ENCODE measurements at regions not wholly inside any gene's neighbourhood (a gene's known extent, or its start where the extent isn't known, plus 50 kb on each side); places are given as distances from the start of the nearest gene placed in this dataset.

DNA sequence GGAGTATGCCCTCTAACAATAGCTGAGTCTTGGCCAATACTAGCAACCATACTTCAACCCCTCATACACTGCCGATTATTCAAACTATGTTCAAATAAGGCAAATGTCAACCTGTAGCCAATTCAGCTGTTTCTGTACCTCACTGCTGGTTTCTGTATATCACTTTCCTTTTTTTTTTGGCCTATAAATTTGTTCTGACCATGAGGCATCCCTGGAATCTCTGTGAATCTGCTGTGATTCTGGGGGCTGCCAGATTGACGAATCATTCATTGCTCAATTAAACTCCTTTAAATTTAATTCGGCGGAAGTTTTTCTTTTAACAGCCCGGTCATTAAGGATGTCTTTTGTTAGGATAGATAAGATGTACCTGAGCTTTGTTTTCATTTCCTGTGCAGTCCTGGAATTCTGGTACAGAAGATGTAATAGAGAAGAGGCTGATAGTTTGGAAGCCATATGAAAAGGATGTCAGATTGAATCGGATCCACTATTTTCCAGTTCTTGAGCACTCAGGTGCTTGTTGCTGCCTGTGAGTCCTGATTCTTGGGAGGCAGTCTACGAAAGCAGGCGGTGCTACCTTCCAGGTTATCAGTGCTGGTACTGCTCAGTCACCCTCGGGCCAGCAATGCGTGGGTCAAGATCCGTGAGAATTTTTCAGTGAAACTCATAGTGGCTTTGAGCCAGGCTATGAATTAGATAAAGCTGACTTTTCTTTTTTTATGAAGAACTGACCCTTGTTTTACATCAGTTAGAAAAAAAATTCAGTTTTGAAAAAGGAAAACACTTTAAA is 106.2 kb upstream of the TUT7 start:
- intact Hi-C loops (cut with micrococcal nuclease; ENCODE audit: unreplicated experiment): no loop called here
- Histone ChIP-seq H3K27me3 (ENCODE audit: insufficient read depth, low read depth) (no peaks in the 10 kb centered on the region), H3K36me3 (ENCODE audit: low read depth) (no peaks in the 10 kb centered on the region), H3K4me3 (no peak overlapping the region), H2AFZ (no peak overlapping the region), H3K9me3 (ENCODE audit: insufficient read depth, low read depth) (no peaks in the 10 kb centered on the region), H3K4me2 (no peak overlapping the region), H3K9me2 (ENCODE audit: insufficient read depth) (no peaks in the 10 kb centered on the region), H3K79me2 (ENCODE audit: low read depth) (no peaks in the 10 kb centered on the region), H3F3A (ENCODE audit: insufficient read depth, low read depth) (no peaks in the 10 kb centered on the region; the same call in 1 of the 2 replicates), H3K4me1 (replicated peaks; ENCODE audit: insufficient read depth) (peaks cover 11% of the 10 kb centered on the region), H3K27ac (no peak overlapping the region), H4K20me1 (ENCODE audit: insufficient read depth) (no peaks in the 10 kb centered on the region)
- ChIA-PET POLR2A (ENCODE audit: unreplicated experiment) (no interaction called here), CTCF (no interaction called here)
- no peak for TF ChIP-seq EZH2 (IDR thresholded peaks at IDR 0.05; ENCODE audit: low read depth)
- TF ChIP-seq, protein P1, sequence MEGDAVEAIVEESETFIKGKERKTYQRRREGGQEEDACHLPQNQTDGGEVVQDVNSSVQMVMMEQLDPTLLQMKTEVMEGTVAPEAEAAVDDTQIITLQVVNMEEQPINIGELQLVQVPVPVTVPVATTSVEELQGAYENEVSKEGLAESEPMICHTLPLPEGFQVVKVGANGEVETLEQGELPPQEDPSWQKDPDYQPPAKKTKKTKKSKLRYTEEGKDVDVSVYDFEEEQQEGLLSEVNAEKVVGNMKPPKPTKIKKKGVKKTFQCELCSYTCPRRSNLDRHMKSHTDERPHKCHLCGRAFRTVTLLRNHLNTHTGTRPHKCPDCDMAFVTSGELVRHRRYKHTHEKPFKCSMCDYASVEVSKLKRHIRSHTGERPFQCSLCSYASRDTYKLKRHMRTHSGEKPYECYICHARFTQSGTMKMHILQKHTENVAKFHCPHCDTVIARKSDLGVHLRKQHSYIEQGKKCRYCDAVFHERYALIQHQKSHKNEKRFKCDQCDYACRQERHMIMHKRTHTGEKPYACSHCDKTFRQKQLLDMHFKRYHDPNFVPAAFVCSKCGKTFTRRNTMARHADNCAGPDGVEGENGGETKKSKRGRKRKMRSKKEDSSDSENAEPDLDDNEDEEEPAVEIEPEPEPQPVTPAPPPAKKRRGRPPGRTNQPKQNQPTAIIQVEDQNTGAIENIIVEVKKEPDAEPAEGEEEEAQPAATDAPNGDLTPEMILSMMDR (conservative IDR thresholded peaks at IDR 0.05): no peak
- no TSS peak for BruUV-seq (replicated peaks)
- DNase-seq: no peak

DNA sequence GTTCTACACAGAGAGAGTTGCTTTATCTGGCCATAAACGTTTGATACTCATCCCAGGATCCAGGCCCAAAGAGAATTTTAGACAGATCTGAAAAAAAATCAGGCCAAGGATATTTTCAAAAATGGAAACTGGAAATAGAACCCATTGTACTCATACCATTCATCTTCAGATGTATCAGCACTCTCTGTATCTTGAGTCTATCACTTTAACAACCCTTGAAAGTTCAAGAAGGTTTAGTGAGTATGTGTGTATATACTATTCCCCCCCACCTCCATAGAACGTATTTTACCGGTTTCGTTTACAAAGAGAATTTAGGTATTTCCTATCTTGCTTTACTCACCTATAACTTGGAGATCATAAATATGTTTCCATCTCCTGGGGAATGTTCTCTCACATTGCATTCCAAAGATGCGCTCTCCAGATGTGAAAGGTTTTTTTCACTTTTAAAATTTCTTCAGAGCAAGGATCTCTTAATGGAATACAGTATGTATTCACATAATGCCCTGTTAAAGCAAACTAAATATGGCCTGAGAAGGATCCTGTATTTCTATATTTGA is 105.5 kb upstream of the TUT7 start:
- Histone ChIP-seq H3F3A (ENCODE audit: insufficient read depth, low read depth) (no peaks in the 10 kb centered on the region; the same call in 1 of the 2 replicates), H3K9me2 (ENCODE audit: insufficient read depth) (no peaks in the 10 kb centered on the region), H3K9me3 (ENCODE audit: insufficient read depth, low read depth) (no peaks in the 10 kb centered on the region), H3K27me3 (ENCODE audit: insufficient read depth, low read depth) (no peaks in the 10 kb centered on the region), H3K4me1 (replicated peaks; ENCODE audit: insufficient read depth) (peaks cover 15% of the 10 kb centered on the region), H2AFZ (no peak overlapping the region), H3K4me3 (no peak overlapping the region), H4K20me1 (ENCODE audit: insufficient read depth) (no peaks in the 10 kb centered on the region), H3K36me3 (ENCODE audit: low read depth) (no peaks in the 10 kb centered on the region), H3K27ac (no peak overlapping the region), H3K4me2 (no peak overlapping the region), H3K79me2 (ENCODE audit: low read depth) (no peaks in the 10 kb centered on the region)
- ChIA-PET CTCF (no interaction called here), POLR2A (ENCODE audit: unreplicated experiment) (no interaction called here)
- intact Hi-C loops (cut with micrococcal nuclease; ENCODE audit: unreplicated experiment): no loop called here
- TF ChIP-seq EZH2 (IDR thresholded peaks at IDR 0.05; ENCODE audit: low read depth): no peak
- TF ChIP-seq, protein P1 (conservative IDR thresholded peaks at IDR 0.05): no peak
- BruUV-seq (replicated peaks): no TSS peak
- no peak for DNase-seq

DNA sequence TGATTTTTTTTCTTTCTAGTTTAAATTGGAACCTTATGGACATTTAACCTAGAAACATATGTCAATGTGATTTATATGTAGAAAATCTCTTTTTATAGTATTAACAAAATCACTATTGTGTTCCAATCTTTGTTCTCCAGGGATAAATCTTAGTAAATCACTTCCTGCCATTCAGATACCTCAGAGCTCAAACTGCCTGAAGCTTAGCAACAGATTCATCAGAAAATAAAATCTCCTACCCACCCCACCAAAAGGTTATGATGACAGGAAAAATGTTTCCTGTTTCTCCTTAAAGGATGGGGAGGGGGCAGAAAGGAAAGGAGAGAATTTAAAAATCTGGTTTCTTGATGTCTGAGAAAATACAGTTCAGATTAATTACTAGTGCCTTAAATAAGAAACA is 105.0 kb upstream of the TUT7 start:
- no TSS peak for BruUV-seq (replicated peaks)
- Histone ChIP-seq H3K36me3 (ENCODE audit: low read depth) (no peaks in the 10 kb centered on the region), H4K20me1 (ENCODE audit: insufficient read depth) (no peaks in the 10 kb centered on the region), H3K79me2 (ENCODE audit: low read depth) (no peaks in the 10 kb centered on the region), H3K9me3 (ENCODE audit: insufficient read depth, low read depth) (no peaks in the 10 kb centered on the region), H3F3A (ENCODE audit: insufficient read depth, low read depth) (no peaks in the 10 kb centered on the region; the same call in 1 of the 2 replicates), H3K4me2 (no peak overlapping the region), H2AFZ (no peak overlapping the region), H3K4me3 (no peak overlapping the region), H3K4me1 (replicated peaks; ENCODE audit: insufficient read depth) (peaks cover 12% of the 10 kb centered on the region), H3K9me2 (ENCODE audit: insufficient read depth) (no peaks in the 10 kb centered on the region), H3K27ac (no peak overlapping the region), H3K27me3 (ENCODE audit: insufficient read depth, low read depth) (no peaks in the 10 kb centered on the region)
- POLR2A ChIA-PET (ENCODE audit: unreplicated experiment): no interaction called here
- intact Hi-C loops (cut with micrococcal nuclease; ENCODE audit: unreplicated experiment): no loop called here
- TF ChIP-seq EZH2 (IDR thresholded peaks at IDR 0.05; ENCODE audit: low read depth): no peak
- CTCF ChIA-PET: no interaction called here
- no peak for DNase-seq

Data from PC-9 (cell line).